ENCODE measurements at regions not wholly inside any gene's neighbourhood (a gene's known extent, or its start where the extent isn't known, plus 50 kb on each side); places are given as distances from the start of the nearest gene placed in this dataset.
"Not testable (repeated sequence)": the region's sequence is repeated elsewhere in the genome, so short reads cannot be mapped to it uniquely, and the experiment has no call there.

GRCh38 chr2:44056947-44057346 is 61.2 kb upstream of the LRPPRC start (continued):
- TF ChIP-seq, protein P1, sequence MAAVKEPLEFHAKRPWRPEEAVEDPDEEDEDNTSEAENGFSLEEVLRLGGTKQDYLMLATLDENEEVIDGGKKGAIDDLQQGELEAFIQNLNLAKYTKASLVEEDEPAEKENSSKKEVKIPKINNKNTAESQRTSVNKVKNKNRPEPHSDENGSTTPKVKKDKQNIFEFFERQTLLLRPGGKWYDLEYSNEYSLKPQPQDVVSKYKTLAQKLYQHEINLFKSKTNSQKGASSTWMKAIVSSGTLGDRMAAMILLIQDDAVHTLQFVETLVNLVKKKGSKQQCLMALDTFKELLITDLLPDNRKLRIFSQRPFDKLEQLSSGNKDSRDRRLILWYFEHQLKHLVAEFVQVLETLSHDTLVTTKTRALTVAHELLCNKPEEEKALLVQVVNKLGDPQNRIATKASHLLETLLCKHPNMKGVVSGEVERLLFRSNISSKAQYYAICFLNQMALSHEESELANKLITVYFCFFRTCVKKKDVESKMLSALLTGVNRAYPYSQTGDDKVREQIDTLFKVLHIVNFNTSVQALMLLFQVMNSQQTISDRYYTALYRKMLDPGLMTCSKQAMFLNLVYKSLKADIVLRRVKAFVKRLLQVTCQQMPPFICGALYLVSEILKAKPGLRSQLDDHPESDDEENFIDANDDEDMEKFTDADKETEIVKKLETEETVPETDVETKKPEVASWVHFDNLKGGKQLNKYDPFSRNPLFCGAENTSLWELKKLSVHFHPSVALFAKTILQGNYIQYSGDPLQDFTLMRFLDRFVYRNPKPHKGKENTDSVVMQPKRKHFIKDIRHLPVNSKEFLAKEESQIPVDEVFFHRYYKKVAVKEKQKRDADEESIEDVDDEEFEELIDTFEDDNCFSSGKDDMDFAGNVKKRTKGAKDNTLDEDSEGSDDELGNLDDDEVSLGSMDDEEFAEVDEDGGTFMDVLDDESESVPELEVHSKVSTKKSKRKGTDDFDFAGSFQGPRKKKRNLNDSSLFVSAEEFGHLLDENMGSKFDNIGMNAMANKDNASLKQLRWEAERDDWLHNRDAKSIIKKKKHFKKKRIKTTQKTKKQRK (IDR thresholded peaks at IDR 0.05; ENCODE audit: low read depth, low read length) = no peak
- TF ChIP-seq NFIC (IDR thresholded peaks at IDR 0.05; ENCODE audit: low read depth, low read length) = no peak

DNA sequence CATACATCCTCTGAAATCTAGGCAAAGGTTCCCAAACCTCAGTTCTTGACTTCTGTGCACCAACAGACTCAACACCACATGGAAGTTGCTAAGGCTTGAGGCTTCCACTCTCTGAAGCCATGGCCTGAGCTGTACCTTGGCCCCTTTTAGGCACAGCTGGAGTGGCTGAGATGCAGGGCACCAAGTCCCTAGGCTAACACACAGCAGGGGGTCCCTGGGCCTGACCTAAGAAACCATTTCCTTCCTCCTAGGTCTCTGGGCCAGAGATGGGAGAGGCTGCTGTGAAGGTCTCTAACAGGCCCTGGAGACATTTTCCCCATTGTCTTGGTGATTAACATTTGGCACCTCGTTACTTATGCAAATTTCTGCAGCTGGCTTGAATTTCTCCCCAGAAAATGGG is 64.5 kb upstream of the LRPPRC start:
- H3K9ac ChIP-seq (ENCODE audit: control insufficient read depth, insufficient read depth, low read length); H3K9me3 ChIP-seq (replicated peaks; ENCODE audit: control insufficient read depth, insufficient read depth, low read length); in situ Hi-C loops (cut with MboI); H3K36me3 ChIP-seq (ENCODE audit: control insufficient read depth in 2 of 2, insufficient read depth in 2 of 2, low read length in 1 of 2); ATAC-seq; BruUV-seq (replicated peaks); H3K27ac ChIP-seq (ENCODE audit: control insufficient read depth, insufficient read depth); H2AFZ ChIP-seq (ENCODE audit: control insufficient read depth, low read depth, low read length); DNase-seq (ENCODE audit: low read depth, low spot score); SMC1A ChIA-PET (ENCODE audit: uncharacterized antibody, unreplicated experiment); H3K4me2 ChIP-seq (ENCODE audit: control insufficient read depth, insufficient read depth); intact Hi-C loops (cut with micrococcal nuclease; ENCODE audit: unreplicated experiment); H3K4me3 ChIP-seq; RAD21 ChIA-PET (ENCODE audit: unreplicated experiment); POLR2A ChIA-PET; CTCF ChIA-PET; H3K79me2 ChIP-seq (ENCODE audit: control insufficient read depth, insufficient read depth, low read length); H3K4me1 ChIP-seq (ENCODE audit: control insufficient read depth, insufficient read depth, low read length); FAIRE-seq; H4K20me1 ChIP-seq (ENCODE audit: control insufficient read depth, insufficient read depth); H3K27me3 ChIP-seq (replicated peaks in 1 of 2; ENCODE audit: control insufficient read depth in 2 of 2, insufficient read depth in 2 of 2, low read length in 1 of 2): not testable (repeated sequence)
- 6% methylated on average over 1 of the region's 1 CpG for WGBS (ENCODE audit: insufficient coverage, insufficient replicate concordance, low lambda C conversion rate, missing lambda C conversion rate)

DNA sequence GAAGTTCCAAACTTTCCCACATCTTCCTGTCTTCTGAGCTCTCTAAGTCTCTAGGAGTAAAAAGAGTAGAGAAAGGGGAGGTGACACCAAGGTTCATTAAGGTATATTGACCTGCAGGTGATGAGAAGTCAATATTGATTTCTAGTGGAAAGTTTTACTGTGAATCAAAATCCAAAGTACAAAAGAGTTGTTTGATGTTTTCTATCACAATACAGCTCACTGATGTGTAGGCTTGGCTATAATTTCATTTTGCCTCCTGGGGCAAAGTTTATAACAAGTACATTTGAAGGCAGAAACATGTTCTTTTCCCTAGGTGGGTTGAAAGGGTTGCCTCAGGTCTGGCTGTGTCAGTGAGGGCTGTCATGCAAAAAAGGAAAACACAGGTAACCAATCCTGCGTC is 65.2 kb upstream of the LRPPRC start:
- no peaks in the 10 kb centered on the region for H3K36me3 ChIP-seq (ENCODE audit: control insufficient read depth in 2 of 2, insufficient read depth in 2 of 2, low read length in 1 of 2)
- no peak for ATAC-seq
- ChIA-PET POLR2A (interaction anchor here (0.6 kb wide), 1 partner anchor 405 kb away, joined by 5 read pairs; no protein-coding TSS in a partner anchor), RAD21 (ENCODE audit: unreplicated experiment) (no interaction called here), SMC1A (ENCODE audit: uncharacterized antibody, unreplicated experiment) (no interaction called here), CTCF (no interaction called here)
- H3K27ac ChIP-seq (ENCODE audit: control insufficient read depth, insufficient read depth) = no peak overlapping the region
- WGBS (ENCODE audit: insufficient coverage, insufficient replicate concordance, low lambda C conversion rate, missing lambda C conversion rate) = 95% methylated on average over 1 of the region's 1 CpG
- H3K4me1 ChIP-seq (ENCODE audit: control insufficient read depth, insufficient read depth, low read length) = no peaks in the 10 kb centered on the region
- H3K9ac ChIP-seq (ENCODE audit: control insufficient read depth, insufficient read depth, low read length) = no peak overlapping the region
- H3K27me3 ChIP-seq (replicated peaks in 1 of 2; ENCODE audit: control insufficient read depth in 2 of 2, insufficient read depth in 2 of 2, low read length in 1 of 2) = no peaks in the 10 kb centered on the region
- BruUV-seq (replicated peaks) = no TSS peak
- in situ Hi-C loops (cut with MboI) = no loop called here
- H3K4me2 ChIP-seq (ENCODE audit: control insufficient read depth, insufficient read depth) = no peak overlapping the region
- no peaks in the 10 kb centered on the region for H3K79me2 ChIP-seq (ENCODE audit: control insufficient read depth, insufficient read depth, low read length)
- no peak for DNase-seq (ENCODE audit: low read depth, low spot score)
- FAIRE-seq = no peak
- H4K20me1 ChIP-seq (ENCODE audit: control insufficient read depth, insufficient read depth) = no peaks in the 10 kb centered on the region
- H3K9me3 ChIP-seq (replicated peaks; ENCODE audit: control insufficient read depth, insufficient read depth, low read length) = no peaks in the 10 kb centered on the region; the same call in 2 of the 3 replicates
- H3K4me3 ChIP-seq = no peak overlapping the region
- H2AFZ ChIP-seq (ENCODE audit: control insufficient read depth, low read depth, low read length) = no peak overlapping the region
- intact Hi-C loops (cut with micrococcal nuclease; ENCODE audit: unreplicated experiment) = no loop called here
- TF ChIP-seq ZNF217 (IDR thresholded peaks at IDR 0.05) (no peak), ZBTB33 (IDR thresholded peaks at IDR 0.05) (no peak), ZNF24 (IDR thresholded peaks at IDR 0.05) (no peak), GATAD2B (conservative IDR thresholded peaks at IDR 0.05; ENCODE audit: low read depth) (no peak), SREBF1 (IDR thresholded peaks at IDR 0.05; ENCODE audit: low read length) (no peak), RFX5 (IDR thresholded peaks at IDR 0.05; ENCODE audit: low read depth, low read length) (no peak), CREM (IDR thresholded peaks at IDR 0.05; ENCODE audit: low read depth) (no peak), GABPA (IDR thresholded peaks at IDR 0.05; ENCODE audit: low read depth) (no peak)
